IPS DF 6.9 (cell line): ENCODE measurements at regions not wholly inside any gene's neighbourhood (a gene's known extent, or its start where the extent isn't known, plus 50 kb on each side); places are given as distances from the start of the nearest gene placed in this dataset.

Experiments used
- DNase-seq: peaks from one replicate; pipeline ENCODE4 v3.0.0-alpha.2; 2013; ENCODE audit warnings: low read depth, low spot score
- H3K27ac ChIP-seq: one replicate; pipeline ENCODE4 v1.5.1; 2013; ENCODE audit warnings: low read length, control low read depth
- H3K27me3 ChIP-seq: 2 replicates; pipeline ENCODE4 v1.6.1; 2013; ENCODE audit warnings: mild to moderate bottlenecking, low read length; ENCODE audit not compliant: control insufficient read depth, insufficient read depth
- H3K36me3 ChIP-seq: 2 replicates; pipeline ENCODE4 v1.6.1; 2013; ENCODE audit warnings: low read length; ENCODE audit not compliant: control insufficient read depth, insufficient read depth
- H3K4me1 ChIP-seq: 2 replicates; pipeline ENCODE4 v1.6.1; 2013; ENCODE audit warnings: low read length; ENCODE audit not compliant: control insufficient read depth, insufficient read depth
- H3K4me3 ChIP-seq: 2 replicates; pipeline ENCODE4 v1.5.1; 2013; ENCODE audit warnings: mild to moderate bottlenecking, low read length
- H3K9me3 ChIP-seq: 2 replicates; pipeline ENCODE4 v1.6.1; 2013; ENCODE audit warnings: low read length, inconsistent platforms; ENCODE audit not compliant: control insufficient read depth, insufficient read depth
- WGBS: extraction: QIAGEN DNeasy Blood & Tissue Kit; methylation state at CpG from one replicate; pipeline ENCODE4 v1.1.7; 2013; ENCODE audit warnings: mixed read lengths, missing lambda C conversion rate; ENCODE audit not compliant: insufficient read length, insufficient coverage; 5-methylcytosine and 5-hydroxymethylcytosine counted together

DNA sequence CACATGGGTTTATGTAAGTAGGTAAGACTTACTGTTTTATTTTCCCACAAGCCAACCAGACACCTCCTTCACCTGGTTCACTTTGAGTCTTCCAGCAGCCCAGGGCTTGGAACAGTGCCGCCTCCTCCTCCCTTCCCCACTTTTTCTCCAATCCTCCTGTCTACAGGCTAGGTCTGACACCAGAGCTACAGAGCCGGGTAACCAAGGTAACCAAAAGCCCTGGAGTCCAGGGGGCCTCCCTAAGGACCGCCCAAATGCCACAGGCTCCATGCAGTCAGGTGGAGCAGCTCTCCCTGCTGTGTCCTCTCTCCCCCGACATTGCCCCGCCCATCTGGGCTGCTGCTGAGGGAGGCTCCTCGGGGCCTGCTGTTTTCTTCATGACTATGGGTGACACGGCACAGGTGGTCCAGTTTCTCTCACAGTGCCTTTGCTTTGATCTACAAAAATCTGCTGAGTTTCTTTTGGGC, 138.0 kb upstream of the EFNA5 start:
- DNase-seq: peak; percentile 81
- no peaks in the 10 kb centered on the region for H3K27me3 ChIP-seq
- H3K27ac ChIP-seq: no peak overlapping the region
- H3K4me1 ChIP-seq: peaks cover 9% of the 10 kb centered on the region; the same call in 1 of the 2 replicates
- no peaks in the 10 kb centered on the region for H3K9me3 ChIP-seq
- WGBS: no CpG with 5 or more reads among the region's 7 CpGs
- H3K4me3 ChIP-seq: no peak overlapping the region
- H3K36me3 ChIP-seq: no peaks in the 10 kb centered on the region

DNA sequence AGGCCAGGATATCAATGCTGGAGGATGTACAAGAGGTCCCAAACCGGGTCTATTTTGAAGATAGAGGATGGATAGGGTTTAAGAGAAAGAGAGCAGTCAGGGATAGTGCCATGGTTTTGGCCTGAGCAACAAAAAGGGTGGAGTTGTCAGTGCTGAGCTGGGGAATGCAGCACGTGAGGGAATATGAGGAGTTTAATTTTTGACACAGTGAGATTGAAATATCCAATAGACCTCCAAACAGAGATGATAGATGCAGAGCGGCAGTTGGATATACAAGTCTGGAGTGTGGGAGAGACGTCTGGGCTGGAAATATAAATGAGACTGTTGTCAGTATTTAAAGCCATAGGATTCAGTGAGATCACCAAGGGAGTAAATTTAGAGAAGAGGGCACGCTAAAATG, 136.7 kb upstream of the EFNA5 start:
- DNase-seq: no peak
- Histone ChIP-seq H3K27me3 (no peaks in the 10 kb centered on the region), H3K36me3 (no peaks in the 10 kb centered on the region), H3K4me3 (no peak overlapping the region), H3K9me3 (no peaks in the 10 kb centered on the region), H3K4me1 (peaks cover 9% of the 10 kb centered on the region; the same call in 1 of the 2 replicates), H3K27ac (no peak overlapping the region)
- no CpG with 5 or more reads among the region's 5 CpGs for WGBS

DNA sequence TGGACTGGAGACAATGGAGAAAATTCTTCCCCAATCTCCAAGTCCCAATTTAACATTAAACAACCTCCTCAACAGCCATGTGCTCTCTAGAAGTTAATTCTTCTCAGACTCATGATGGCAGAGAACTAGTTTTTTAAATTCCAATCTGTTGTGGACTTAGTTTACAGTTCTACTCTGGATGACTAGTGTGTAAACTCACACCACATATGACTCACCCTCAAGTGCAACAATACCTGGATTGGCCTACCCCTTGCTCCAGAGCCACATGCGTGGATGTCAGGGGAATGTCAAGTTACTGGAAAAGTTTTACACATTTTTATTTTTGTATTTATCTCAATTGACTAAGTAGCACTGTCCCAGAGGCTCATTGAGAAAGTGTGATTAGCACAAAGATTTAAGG, 136.0 kb upstream of the EFNA5 start:
- Histone ChIP-seq H3K27ac (no peak overlapping the region), H3K27me3 (no peaks in the 10 kb centered on the region), H3K4me1 (peaks cover 9% of the 10 kb centered on the region; the same call in 1 of the 2 replicates), H3K4me3 (no peak overlapping the region), H3K36me3 (no peaks in the 10 kb centered on the region), H3K9me3 (no peaks in the 10 kb centered on the region)
- no peak for DNase-seq
- no CpG with 5 or more reads among the region's 1 CpG for WGBS

DNA sequence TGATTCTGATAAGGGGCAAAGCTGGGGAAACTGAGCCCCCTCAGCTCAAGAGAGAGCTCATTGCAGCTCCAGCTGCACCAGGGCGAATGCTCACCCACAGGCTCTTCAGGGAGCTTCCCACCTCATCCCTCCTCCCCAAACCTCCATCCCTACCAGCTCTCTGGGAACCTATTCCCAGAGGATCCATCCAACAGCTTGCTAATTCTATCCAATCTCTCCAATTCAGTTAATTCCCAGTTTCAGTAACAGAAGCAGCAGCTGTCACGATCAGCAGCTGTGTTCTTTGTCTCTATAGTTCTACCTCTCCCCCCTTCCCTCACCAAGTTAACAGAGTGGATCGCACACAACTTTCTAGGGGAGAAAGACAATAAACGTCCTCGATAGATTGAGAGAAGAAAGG, 135.5 kb upstream of the EFNA5 start:
- WGBS: no CpG with 5 or more reads among the region's 5 CpGs
- H3K4me3 ChIP-seq: no peak overlapping the region
- no peaks in the 10 kb centered on the region for H3K27me3 ChIP-seq
- DNase-seq: no peak
- H3K4me1 ChIP-seq: peaks cover 9% of the 10 kb centered on the region; the same call in 1 of the 2 replicates
- H3K9me3 ChIP-seq: no peaks in the 10 kb centered on the region
- H3K36me3 ChIP-seq: no peaks in the 10 kb centered on the region
- no peak overlapping the region for H3K27ac ChIP-seq

DNA sequence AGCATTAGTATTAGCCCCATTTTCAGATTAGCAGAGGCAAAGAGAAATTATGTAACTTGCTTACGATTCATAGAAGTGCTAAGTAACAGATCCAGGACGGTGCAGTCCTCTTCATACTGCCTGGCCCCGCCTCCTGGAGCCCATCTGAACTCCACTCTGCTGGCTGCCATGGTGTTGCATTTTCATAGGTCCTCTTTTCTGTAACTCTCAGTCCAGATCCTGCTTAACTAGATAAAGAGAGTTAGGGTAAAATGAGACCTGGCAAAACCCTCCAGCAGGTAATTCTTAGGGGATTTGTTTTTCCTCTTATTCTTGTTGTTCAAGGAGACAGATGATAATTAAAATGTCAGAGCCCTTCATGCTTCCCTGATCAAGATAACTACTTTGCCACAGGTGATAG, 135.1 kb upstream of the EFNA5 start:
- no peak overlapping the region for H3K27ac ChIP-seq
- no peak overlapping the region for H3K4me3 ChIP-seq
- H3K36me3 ChIP-seq: no peaks in the 10 kb centered on the region
- no CpG with 5 or more reads among the region's 3 CpGs for WGBS
- no peaks in the 10 kb centered on the region for H3K27me3 ChIP-seq
- H3K4me1 ChIP-seq: peaks cover 9% of the 10 kb centered on the region; the same call in 1 of the 2 replicates
- DNase-seq: no peak
- no peaks in the 10 kb centered on the region for H3K9me3 ChIP-seq

DNA sequence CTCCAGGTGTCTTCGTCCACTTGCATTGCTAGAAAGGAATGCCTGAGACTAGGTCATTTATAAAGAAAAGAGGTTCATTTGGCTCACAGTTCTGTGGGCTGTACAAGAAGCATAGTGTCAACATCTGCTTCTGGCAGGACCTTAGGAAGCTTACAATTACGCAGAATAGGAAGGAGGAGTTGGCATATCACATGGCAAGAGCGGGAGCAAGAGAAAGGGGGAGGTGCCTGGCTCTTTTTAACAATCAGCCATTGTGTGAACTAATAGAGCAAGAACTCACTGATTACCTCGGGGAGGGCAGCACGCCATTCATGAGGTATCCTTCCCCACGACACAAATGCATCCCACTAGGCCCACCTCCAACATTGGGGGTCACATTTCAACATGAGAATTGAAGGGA, 134.4 kb upstream of the EFNA5 start:
- no peak for DNase-seq
- Histone ChIP-seq H3K4me3 (no peak overlapping the region), H3K4me1 (peaks cover 9% of the 10 kb centered on the region; the same call in 1 of the 2 replicates), H3K27me3 (no peaks in the 10 kb centered on the region), H3K36me3 (no peaks in the 10 kb centered on the region), H3K27ac (no peak overlapping the region), H3K9me3 (no peaks in the 10 kb centered on the region)
- WGBS: no CpG with 5 or more reads among the region's 6 CpGs

DNA sequence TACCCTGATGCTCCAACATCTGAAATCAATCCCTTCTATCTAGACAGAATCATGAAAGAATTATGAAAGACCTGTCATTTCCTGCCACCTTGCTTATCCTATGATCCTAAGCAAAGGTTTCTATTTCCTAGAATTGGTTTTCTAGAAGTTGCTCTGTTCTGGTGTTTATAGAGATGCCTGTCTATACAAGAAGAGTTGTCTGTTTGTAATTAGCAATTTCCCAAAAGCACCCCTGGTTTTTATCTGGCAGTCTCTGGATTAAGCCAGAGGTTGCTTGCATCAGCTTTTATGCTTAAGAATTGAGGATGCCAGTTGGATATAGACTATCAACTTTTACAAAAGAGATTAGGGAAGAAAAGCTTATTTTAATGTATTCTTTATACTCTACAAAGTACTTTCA, 133.0 kb upstream of the EFNA5 start:
- no peaks in the 10 kb centered on the region for H3K27me3 ChIP-seq
- no peak overlapping the region for H3K4me3 ChIP-seq

DNA sequence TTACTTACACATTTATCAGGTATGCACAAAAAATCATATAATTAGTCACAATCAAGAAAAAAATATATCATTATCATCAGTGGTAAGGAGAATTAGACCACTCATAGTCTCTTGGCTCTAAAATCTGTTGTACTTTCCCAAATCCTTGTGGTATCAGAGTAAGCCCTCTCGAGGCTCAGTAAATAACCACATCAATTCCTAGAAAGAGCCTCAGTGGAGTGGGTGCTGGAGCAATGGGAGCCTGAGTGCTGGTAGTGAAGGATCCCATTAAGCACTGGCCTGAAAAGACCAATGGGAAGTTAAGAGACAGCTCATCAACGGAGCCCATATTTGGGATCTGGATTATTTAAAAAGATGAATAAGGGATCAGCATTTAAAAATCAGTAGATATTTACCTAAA, 130.3 kb upstream of the EFNA5 start:
- DNase-seq: no peak
- no peaks in the 10 kb centered on the region for H3K36me3 ChIP-seq
- WGBS: no CpG with 5 or more reads among the region's 2 CpGs
- peaks cover 2% of the 10 kb centered on the region; the same call in 1 of the 2 replicates for H3K4me1 ChIP-seq
- H3K4me3 ChIP-seq: no peak overlapping the region
- H3K9me3 ChIP-seq: no peaks in the 10 kb centered on the region
- H3K27me3 ChIP-seq: no peaks in the 10 kb centered on the region
- no peak overlapping the region for H3K27ac ChIP-seq

More for the DNA sequence above, 133.0 kb upstream of the EFNA5 start:
- no peak for DNase-seq
- H3K36me3 ChIP-seq: no peaks in the 10 kb centered on the region
- H3K4me1 ChIP-seq: peaks cover 9% of the 10 kb centered on the region; the same call in 1 of the 2 replicates
- no peaks in the 10 kb centered on the region for H3K9me3 ChIP-seq
- no peak overlapping the region for H3K27ac ChIP-seq

DNA sequence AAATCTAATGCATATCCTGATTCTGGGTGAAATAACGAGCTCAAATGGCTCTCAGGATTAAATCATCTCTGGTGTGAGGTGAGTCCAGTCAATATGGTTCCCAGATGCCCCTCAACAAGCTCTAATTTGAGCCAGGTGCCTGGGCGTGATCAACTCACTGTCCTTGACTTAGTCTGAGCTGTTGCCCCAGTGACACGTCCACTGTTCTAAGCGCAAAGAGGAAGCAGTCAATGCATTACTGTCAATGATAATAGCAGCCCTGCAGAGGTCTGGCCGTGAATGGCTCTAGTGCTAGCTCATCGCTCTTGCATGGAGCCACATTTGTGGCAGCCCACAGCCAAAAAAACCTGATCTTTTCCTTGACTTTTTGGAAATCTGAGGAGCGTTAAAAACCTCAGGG, 128.6 kb upstream of the EFNA5 start:
- H3K27me3 ChIP-seq: no peaks in the 10 kb centered on the region
- H3K4me1 ChIP-seq: no peaks in the 10 kb centered on the region
- no peak overlapping the region for H3K4me3 ChIP-seq
- no peaks in the 10 kb centered on the region for H3K36me3 ChIP-seq
- no peak for DNase-seq
- no peaks in the 10 kb centered on the region for H3K9me3 ChIP-seq
- H3K27ac ChIP-seq: no peak overlapping the region
- no CpG with 5 or more reads among the region's 7 CpGs for WGBS

DNA sequence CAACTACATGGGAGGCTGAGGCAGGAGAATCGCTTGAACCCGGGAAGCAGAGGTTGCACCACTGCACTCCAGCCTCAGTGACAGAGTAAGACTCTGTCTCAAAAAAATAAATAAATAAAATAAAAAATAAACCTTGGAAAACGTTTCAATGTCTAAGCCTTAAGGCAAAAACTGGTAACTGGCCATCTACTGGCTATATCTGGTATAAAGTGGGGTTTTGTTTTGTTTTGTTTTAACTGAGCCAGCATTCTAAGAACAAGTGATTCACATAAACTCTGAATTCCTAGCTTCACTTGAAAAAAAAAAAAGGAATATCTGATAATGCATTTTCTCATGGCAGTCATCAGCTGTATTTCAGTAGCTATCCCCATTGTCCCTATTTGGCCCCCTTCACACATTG, 126.1 kb upstream of the EFNA5 start:
- WGBS: no CpG with 5 or more reads among the region's 3 CpGs
- Histone ChIP-seq H3K4me3 (no peak overlapping the region), H3K27me3 (no peaks in the 10 kb centered on the region), H3K4me1 (no peaks in the 10 kb centered on the region), H3K27ac (no peak overlapping the region), H3K36me3 (no peaks in the 10 kb centered on the region), H3K9me3 (no peaks in the 10 kb centered on the region)
- no peak for DNase-seq

DNA sequence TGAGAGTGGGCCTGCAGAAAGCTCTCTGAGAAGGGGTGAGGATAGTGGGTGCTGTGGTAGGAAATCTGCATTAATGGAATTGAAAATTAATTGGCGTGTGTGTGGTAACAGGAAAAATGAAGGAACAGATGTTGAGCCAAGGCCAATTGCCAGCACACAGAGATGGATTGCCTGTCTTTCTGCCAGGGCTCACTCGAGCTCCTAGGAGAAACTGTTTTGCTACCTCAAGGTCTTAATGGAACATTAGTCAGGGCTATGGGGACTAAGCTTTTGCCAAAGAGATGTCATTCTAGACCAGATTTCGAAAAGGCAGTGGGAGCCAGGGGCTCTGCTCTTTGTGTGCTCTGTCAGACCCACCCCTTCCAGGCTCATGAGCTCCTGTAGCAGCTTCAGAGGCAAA, 124.0 kb upstream of the EFNA5 start:
- Histone ChIP-seq H3K36me3 (no peaks in the 10 kb centered on the region), H3K4me3 (no peak overlapping the region), H3K4me1 (no peaks in the 10 kb centered on the region), H3K27me3 (no peaks in the 10 kb centered on the region), H3K9me3 (no peaks in the 10 kb centered on the region), H3K27ac (no peak overlapping the region)
- no CpG with 5 or more reads among the region's 3 CpGs for WGBS
- DNase-seq: no peak
